ENCODE measurements at regions not wholly inside any gene's neighbourhood (a gene's known extent, or its start where the extent isn't known, plus 50 kb on each side); places are given as distances from the start of the nearest gene placed in this dataset.

DNA sequence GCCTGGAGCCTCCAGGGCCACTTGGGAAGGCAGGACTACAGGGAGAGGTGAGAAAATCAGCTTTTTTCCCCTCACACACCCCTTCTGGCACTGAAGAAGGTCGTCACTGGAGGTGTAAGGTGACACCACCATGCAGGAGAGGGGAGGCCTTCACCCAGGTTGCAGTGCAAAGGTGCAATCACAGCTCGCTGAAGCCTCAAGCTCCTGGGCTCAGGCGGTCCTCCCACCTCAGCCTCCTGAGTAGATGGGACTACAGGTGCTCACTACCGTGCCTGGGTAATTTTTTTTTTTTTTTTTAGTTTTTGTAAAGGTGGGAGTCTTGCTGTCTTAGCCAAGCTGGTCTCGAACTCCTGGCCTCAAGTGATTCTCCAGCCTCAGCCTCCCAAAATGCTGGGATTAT is 93.6 kb downstream of the TNFAIP2 start:
- no peak overlapping the region for H3K27ac ChIP-seq
- no peaks in the 10 kb centered on the region for H3K4me1 ChIP-seq (replicated peaks)
- DNase-seq (ENCODE audit: low read depth in 1 of 2, low spot score in 2 of 2): no peak
- H3K36me3 ChIP-seq: no peaks in the 10 kb centered on the region
- H3K4me3 ChIP-seq: no peak overlapping the region
- H3K27me3 ChIP-seq (replicated peaks): no peaks in the 10 kb centered on the region
- no peaks in the 10 kb centered on the region for H3K9me3 ChIP-seq (replicated peaks)

GRCh38 chr14:103217538-103217937 is 94.3 kb downstream of the TNFAIP2 start:
- Histone ChIP-seq H3K27me3 (replicated peaks) (no peaks in the 10 kb centered on the region), H3K27ac (no peak overlapping the region), H3K4me3 (no peak overlapping the region), H3K36me3 (no peaks in the 10 kb centered on the region), H3K9me3 (replicated peaks) (no peaks in the 10 kb centered on the region), H3K4me1 (replicated peaks) (no peaks in the 10 kb centered on the region)
- no peak for DNase-seq (ENCODE audit: low read depth in 1 of 2, low spot score in 2 of 2)

DNA sequence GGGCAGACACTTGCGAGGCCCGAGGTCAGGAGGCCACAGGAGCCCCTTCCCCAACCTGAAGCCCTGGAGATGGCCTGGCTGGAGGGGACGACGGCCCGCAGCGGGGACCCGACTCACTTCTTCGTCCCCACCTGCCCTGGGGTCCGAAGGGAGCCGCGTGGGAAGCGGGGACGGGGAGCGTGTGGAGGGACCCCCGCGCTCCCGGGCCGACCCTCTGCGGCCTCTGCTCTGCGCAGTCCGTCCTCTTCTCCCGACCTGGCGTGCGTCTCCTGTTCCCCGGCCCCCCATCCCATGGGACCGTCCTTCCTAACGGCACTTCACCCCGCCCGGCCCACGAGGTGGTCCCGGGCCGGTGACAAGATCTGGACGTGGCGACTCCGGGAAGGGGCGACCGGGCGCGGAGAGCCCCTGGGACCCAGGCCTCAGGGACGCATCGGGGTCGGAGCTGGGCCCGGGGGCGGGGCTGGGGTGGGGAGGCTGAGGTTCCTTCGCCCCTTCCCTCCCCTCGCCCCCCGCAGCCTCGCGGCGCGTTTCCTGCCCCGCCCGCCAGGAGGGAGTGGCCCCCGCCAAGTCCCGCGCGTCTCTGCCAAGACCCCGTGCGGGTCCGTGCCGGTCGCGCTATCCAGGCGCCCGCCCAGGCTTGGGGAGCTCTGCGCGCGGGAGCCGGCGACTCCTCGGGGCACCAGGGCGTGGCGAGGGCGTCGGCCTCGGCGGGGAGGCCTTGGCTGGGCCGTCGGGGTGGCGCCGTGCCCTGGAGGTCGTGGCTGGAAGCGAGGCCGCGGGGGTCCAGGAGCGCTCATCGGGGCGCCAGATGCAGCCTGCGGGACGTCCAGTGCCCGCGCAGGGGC is 97.1 kb downstream of the TNFAIP2 start:
- DNase-seq (ENCODE audit: low read depth in 1 of 2, low spot score in 2 of 2): no peak
- H3K27me3 ChIP-seq (replicated peaks): no peaks in the 10 kb centered on the region
- H3K4me1 ChIP-seq (replicated peaks): peaks cover 7% of the 10 kb centered on the region
- no peak overlapping the region for H3K4me3 ChIP-seq
- no peaks in the 10 kb centered on the region; the same call in 1 of the 2 replicates for H3K9me3 ChIP-seq (replicated peaks)
- H3K27ac ChIP-seq: no peak overlapping the region
- H3K36me3 ChIP-seq: no peaks in the 10 kb centered on the region

GRCh38 chr14:103220982-103221641 is 97.9 kb downstream of the TNFAIP2 start:
- no peaks in the 10 kb centered on the region for H3K27me3 ChIP-seq (replicated peaks)
- H3K4me1 ChIP-seq (replicated peaks): peaks cover 13% of the 10 kb centered on the region
- H3K36me3 ChIP-seq: no peaks in the 10 kb centered on the region
- H3K27ac ChIP-seq: no peak overlapping the region
- DNase-seq (ENCODE audit: low read depth in 1 of 2, low spot score in 2 of 2): no peak
- no peak overlapping the region for H3K4me3 ChIP-seq
- no peaks in the 10 kb centered on the region; the same call in 1 of the 2 replicates for H3K9me3 ChIP-seq (replicated peaks)

DNA sequence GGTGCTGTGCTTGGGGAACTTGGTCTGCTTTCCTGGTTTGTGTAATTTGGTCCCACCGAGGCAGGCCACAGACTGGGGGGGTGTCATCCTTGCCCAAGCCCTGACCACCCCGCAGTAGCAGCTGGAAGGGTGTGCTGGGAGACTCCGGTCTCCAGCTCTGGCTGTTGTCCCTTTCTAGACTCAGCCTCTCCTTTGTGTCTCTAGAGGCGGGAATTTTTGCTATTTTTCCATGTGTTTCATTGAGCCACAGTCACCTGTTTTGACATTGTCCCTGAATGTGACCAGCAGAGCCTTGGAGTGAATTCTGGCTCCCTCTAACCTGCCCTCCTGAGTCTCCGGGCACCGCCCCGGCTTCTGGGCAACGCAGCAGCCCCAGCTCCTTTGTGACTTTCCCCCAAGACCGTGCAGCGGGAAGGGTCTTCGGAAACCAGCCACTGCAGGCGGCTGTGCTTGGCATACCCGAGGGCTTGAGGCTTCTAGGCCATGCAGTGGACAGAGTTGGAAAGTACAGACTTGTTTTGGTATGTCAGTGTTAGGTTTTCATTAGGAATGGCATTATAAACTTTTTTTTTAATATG is 98.6 kb downstream of the TNFAIP2 start:
- H3K27me3 ChIP-seq (replicated peaks): no peaks in the 10 kb centered on the region
- H3K4me1 ChIP-seq (replicated peaks): peaks cover 17% of the 10 kb centered on the region
- H3K27ac ChIP-seq: no peak overlapping the region
- no peaks in the 10 kb centered on the region for H3K36me3 ChIP-seq
- H3K4me3 ChIP-seq: no peak overlapping the region
- no peak for DNase-seq (ENCODE audit: low read depth in 1 of 2, low spot score in 2 of 2)
- H3K9me3 ChIP-seq (replicated peaks): no peaks in the 10 kb centered on the region; the same call in 1 of the 2 replicates

- Histone ChIP-seq H3K4me1 (replicated peaks) (peaks cover 17% of the 10 kb centered on the region), H3K36me3 (no peaks in the 10 kb centered on the region), H3K4me3 (no peak overlapping the region), H3K27ac (no peak overlapping the region), H3K27me3 (replicated peaks) (no peaks in the 10 kb centered on the region), H3K9me3 (replicated peaks) (no peaks in the 10 kb centered on the region; the same call in 1 of the 2 replicates)
- DNase-seq (ENCODE audit: low read depth in 1 of 2, low spot score in 2 of 2): no peak
Measured at GRCh38 chr14:103223818-103224352, 100.6 kb downstream of the TNFAIP2 start.

DNA sequence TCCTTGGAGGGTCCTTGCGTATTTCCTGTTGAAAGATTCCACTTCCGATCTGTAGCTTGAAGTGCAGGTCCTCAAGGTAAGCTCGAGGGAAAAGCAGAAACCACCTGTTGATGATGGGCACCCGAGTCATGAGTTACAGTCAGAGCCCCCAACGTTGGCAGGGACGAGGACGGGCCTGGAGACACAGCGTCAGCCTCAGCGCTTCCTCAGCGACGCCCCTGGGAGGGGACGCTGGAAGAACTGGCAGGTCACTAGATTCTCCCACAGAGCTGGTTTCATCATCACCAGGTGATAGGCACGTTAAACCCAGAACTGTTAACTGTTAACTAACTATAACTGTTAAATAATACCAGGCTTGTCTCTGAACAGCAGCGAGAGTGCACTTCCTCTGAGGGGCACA is 101.8 kb downstream of the TNFAIP2 start:
- Histone ChIP-seq H3K4me3 (no peak overlapping the region), H3K27me3 (replicated peaks) (no peaks in the 10 kb centered on the region), H3K36me3 (no peaks in the 10 kb centered on the region), H3K9me3 (replicated peaks) (no peaks in the 10 kb centered on the region; the same call in 1 of the 2 replicates), H3K4me1 (replicated peaks) (peaks cover 17% of the 10 kb centered on the region), H3K27ac (peak overlapping the region; percentile 81)
- DNase-seq (ENCODE audit: low read depth in 1 of 2, low spot score in 2 of 2): no peak

- no peak overlapping the region for H3K4me3 ChIP-seq
- DNase-seq (ENCODE audit: low read depth in 1 of 2, low spot score in 2 of 2): peak; percentile 71 to 84
- peak overlapping the region; percentile 81 for H3K27ac ChIP-seq
- H3K36me3 ChIP-seq: no peaks in the 10 kb centered on the region
- no peaks in the 10 kb centered on the region for H3K27me3 ChIP-seq (replicated peaks)
- no peaks in the 10 kb centered on the region; the same call in 1 of the 2 replicates for H3K9me3 ChIP-seq (replicated peaks)
- H3K4me1 ChIP-seq (replicated peaks): peaks cover 17% of the 10 kb centered on the region
Measured at GRCh38 chr14:103225476-103225875, 102.2 kb downstream of the TNFAIP2 start.

GRCh38 chr14:103227094-103227768 is 104.0 kb downstream of the TNFAIP2 start:
- DNase-seq (ENCODE audit: low read depth in 1 of 2, low spot score in 2 of 2): no peak
- Histone ChIP-seq H3K4me1 (replicated peaks) (peaks cover 17% of the 10 kb centered on the region), H3K9me3 (replicated peaks) (no peaks in the 10 kb centered on the region; the same call in 1 of the 2 replicates), H3K4me3 (no peak overlapping the region), H3K27ac (no peak overlapping the region), H3K27me3 (replicated peaks) (no peaks in the 10 kb centered on the region), H3K36me3 (no peaks in the 10 kb centered on the region)

DNA sequence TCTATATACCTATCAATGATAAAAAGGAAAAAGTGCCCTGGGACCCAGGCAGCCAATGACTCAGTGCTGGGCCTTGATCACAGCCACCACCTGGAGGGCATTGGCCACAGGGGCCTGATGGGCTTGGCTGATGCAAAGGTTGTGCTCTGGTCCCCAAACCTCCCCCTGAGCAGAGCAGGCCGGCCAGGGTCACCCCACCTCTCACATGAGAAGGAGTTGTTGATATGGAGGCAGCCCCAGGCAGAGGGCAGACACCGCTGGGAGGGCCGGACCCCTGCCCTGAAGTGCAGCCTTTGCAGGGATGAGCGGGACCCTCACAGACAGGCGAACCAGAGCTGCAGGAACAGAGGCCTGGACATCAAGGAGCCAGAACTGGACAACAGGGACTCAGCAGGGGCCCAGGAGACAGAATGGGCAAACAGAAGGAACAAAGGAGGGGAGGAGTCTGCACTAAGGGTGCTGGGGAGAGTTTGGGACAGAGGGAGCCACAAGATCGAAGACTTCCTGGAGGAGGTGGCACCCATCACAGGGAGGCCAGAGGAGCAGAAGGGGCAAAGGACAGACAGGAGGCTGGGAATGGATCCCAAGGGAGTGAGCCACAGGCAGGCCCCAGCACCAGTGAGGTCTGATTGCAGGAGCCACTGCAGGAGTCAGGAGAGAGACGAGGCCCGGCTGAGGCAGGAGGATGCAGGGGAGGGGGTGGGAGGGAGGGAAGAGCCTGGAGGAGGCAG is 105.0 kb downstream of the TNFAIP2 start:
- Histone ChIP-seq H3K36me3 (no peaks in the 10 kb centered on the region), H3K4me1 (replicated peaks) (peaks cover 17% of the 10 kb centered on the region), H3K9me3 (replicated peaks) (no peaks in the 10 kb centered on the region; the same call in 1 of the 2 replicates), H3K27me3 (replicated peaks) (no peaks in the 10 kb centered on the region), H3K27ac (no peak overlapping the region), H3K4me3 (no peak overlapping the region)
- no peak for DNase-seq (ENCODE audit: low read depth in 1 of 2, low spot score in 2 of 2)

DNA sequence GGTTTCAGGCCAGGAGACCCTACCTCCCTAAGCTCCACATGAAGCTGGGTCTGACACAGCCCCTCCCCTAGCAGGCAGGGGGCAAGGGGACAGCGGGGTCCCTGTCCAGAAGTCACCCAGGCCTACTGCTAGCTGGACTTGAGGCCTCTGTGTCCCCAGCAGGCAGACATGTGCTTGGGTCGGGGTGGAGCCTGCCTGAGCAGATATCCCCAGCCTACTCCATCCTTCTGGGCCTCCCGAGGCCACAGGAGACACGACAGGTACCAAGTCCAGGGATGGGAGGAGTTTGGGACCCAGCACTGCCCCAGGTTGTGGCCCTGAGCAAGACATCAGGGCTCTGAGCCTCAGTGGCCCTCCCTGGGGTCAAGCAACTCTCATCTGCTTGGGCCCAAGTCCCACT is 105.2 kb upstream of the EIF5 start:
- no peak overlapping the region for H3K27ac ChIP-seq
- H3K4me1 ChIP-seq (replicated peaks): peaks cover 17% of the 10 kb centered on the region
- H3K4me3 ChIP-seq: no peak overlapping the region
- H3K27me3 ChIP-seq (replicated peaks): no peaks in the 10 kb centered on the region
- no peak for DNase-seq (ENCODE audit: low read depth in 1 of 2, low spot score in 2 of 2)
- H3K9me3 ChIP-seq (replicated peaks): no peaks in the 10 kb centered on the region; the same call in 1 of the 2 replicates
- H3K36me3 ChIP-seq: no peaks in the 10 kb centered on the region

GRCh38 chr14:103230021-103230420 is 104.0 kb upstream of the EIF5 start:
- H3K27ac ChIP-seq: no peak overlapping the region

More at GRCh38 chr14:103230021-103230420, 104.0 kb upstream of the EIF5 start:
- peaks cover 13% of the 10 kb centered on the region for H3K4me1 ChIP-seq (replicated peaks)
- H3K27me3 ChIP-seq (replicated peaks): no peaks in the 10 kb centered on the region
- no peaks in the 10 kb centered on the region for H3K36me3 ChIP-seq
- no peaks in the 10 kb centered on the region; the same call in 1 of the 2 replicates for H3K9me3 ChIP-seq (replicated peaks)
- no peak for DNase-seq (ENCODE audit: low read depth in 1 of 2, low spot score in 2 of 2)
- no peak overlapping the region for H3K4me3 ChIP-seq
